Endothelial cell of umbilical vein (primary cell): ENCODE measurements at regions not wholly inside any gene's neighbourhood (a gene's known extent, or its start where the extent isn't known, plus 50 kb on each side); places are given as distances from the start of the nearest gene placed in this dataset.

Experiments
- BruUV-seq: library from RNA; stranded (reverse); fragments of 400-500 nt; replicated peaks from 2 replicates; lab custom pipeline; 2021; lab: Mats Ljungman, UMichigan
- CTCF ChIA-PET: fragments of 300-600, 350-600 bp; sonication (Branson Sonifier 250); formaldehyde crosslinking; loops from one replicate; lab custom pipeline; 2021; ENCODE audit warnings: antibody characterized with exemption, inconsistent platforms; lab: Charles Lee
- POLR2A ChIA-PET: fragments of 300-600, 350-600 bp; sonication (Branson Sonifier 250); formaldehyde crosslinking; loops from one replicate; lab custom pipeline; 2021; ENCODE audit warnings: antibody characterized with exemption, inconsistent platforms; lab: Charles Lee
- DNase-seq: peaks from one replicate; pipeline ENCODE4 v3.0.0-alpha.2; 2011; ENCODE audit warnings: low read depth, low spot score
- FAIRE-seq: peaks from 2 replicates; lab custom pipeline; 2011; peaks lifted over from hg19 to GRCh38; lab: Jason Lieb, UNC
- H2AFZ ChIP-seq: 2 replicates; pipeline ENCODE4 v1.6.0; 2012; ENCODE audit warnings: low read depth, low read length, control low read depth, inconsistent platforms
- H3K27ac ChIP-seq: 2 replicates; pipeline ENCODE4 v1.5.1; 2011; ENCODE audit warnings: low read depth, mild to moderate bottlenecking, control low read depth, low read length, moderate library complexity; ENCODE audit not compliant: insufficient read depth
- H3K27me3 ChIP-seq, 2 experiments: 2 replicates each; pipeline versions ENCODE4 v1.6.0 to v1.6.1; 2011; ENCODE audit warnings: low read length in 2 of 2, mixed read lengths in 1 of 2; ENCODE audit not compliant: control insufficient read depth in 2 of 2, insufficient read depth in 2 of 2
- H3K36me3 ChIP-seq, 2 experiments: 2 replicates in 1 of 2; 3 replicates in 1 of 2; pipeline ENCODE4 v1.5.1; 2011; ENCODE audit warnings: low read length in 2 of 2, mild to moderate bottlenecking in 1 of 2, moderate library complexity in 1 of 2; ENCODE audit not compliant: control insufficient read depth in 2 of 2, insufficient read depth in 2 of 2; ENCODE audit errors: extremely low read depth in 1 of 2
- H3K4me1 ChIP-seq: 3 replicates; pipeline ENCODE4 v1.5.1; 2011; ENCODE audit warnings: mild to moderate bottlenecking, low read length; ENCODE audit not compliant: control insufficient read depth, insufficient read depth; ENCODE audit errors: extremely low read depth
- H3K4me2 ChIP-seq: 2 replicates; pipeline ENCODE4 v1.6.1; 2011; ENCODE audit warnings: low read length, control low read depth, mixed read lengths; ENCODE audit not compliant: insufficient read depth
- H3K4me3 ChIP-seq, 3 experiments: fragments of 200-600 bp in 1 of 3; sonication (generic), shearing (Covaris generic) in 1 of 3; replicated peaks in 1 of 3; 2 replicates each; pipeline ENCODE4 v1.5.1; 2011 to 2016; ENCODE audit warnings: control low read depth in 3 of 3, low read length in 3 of 3, mild to moderate bottlenecking in 2 of 3, inconsistent platforms in 1 of 3, low read depth in 1 of 3, moderate library complexity in 1 of 3; ENCODE audit not compliant: insufficient read depth in 1 of 3
- H3K79me2 ChIP-seq: 2 replicates; pipeline ENCODE4 v1.6.0; 2012; ENCODE audit warnings: low read length, inconsistent platforms; ENCODE audit not compliant: control insufficient read depth, insufficient read depth
- H3K9ac ChIP-seq: replicated peaks from 2 replicates; pipeline ENCODE3; 2011; ENCODE audit warnings: low read length, control low read depth; ENCODE audit not compliant: insufficient read depth; ENCODE audit errors: extremely low read depth
- H3K9me1 ChIP-seq: replicated peaks from 3 replicates; pipeline ENCODE4 v1.6.0; 2011; ENCODE audit warnings: mild to moderate bottlenecking, low read length; ENCODE audit not compliant: control insufficient read depth, insufficient read depth; ENCODE audit errors: extremely low read depth
- H3K9me3 ChIP-seq: replicated peaks from 2 replicates; pipeline ENCODE4 v1.5.1; 2012; ENCODE audit warnings: low read length, inconsistent platforms; ENCODE audit not compliant: control insufficient read depth, insufficient read depth
- H4K20me1 ChIP-seq: replicated peaks from 2 replicates; pipeline ENCODE3; 2011; ENCODE audit warnings: mild to moderate bottlenecking, low read length; ENCODE audit not compliant: control insufficient read depth, insufficient read depth; ENCODE audit errors: extremely low read depth
- CTCF ChIP-seq, 2 donors: IDR thresholded peaks; 1 replicate in 1 of 2; 2 replicates in 1 of 2; pipeline ENCODE4 v1.5.1; 2011; ENCODE audit warnings: low read length in 2 of 2, mild to moderate bottlenecking in 2 of 2, moderate library complexity in 2 of 2, control low read depth in 1 of 2, inconsistent platforms in 1 of 2, low read depth in 1 of 2; ENCODE audit not compliant: insufficient read depth in 1 of 2; ENCODE audit errors: extremely low read depth in 1 of 2
- EZH2 ChIP-seq: IDR thresholded peaks from 2 replicates; pipeline ENCODE4 v1.6.1; 2012; ENCODE audit warnings: borderline replicate concordance, low read depth, mild to moderate bottlenecking, moderate library complexity, low read length, inconsistent platforms; ENCODE audit not compliant: severe bottlenecking
- FOS ChIP-seq: IDR thresholded peaks from 2 replicates; pipeline ENCODE4 v1.6.1; 2011; ENCODE audit warnings: mild to moderate bottlenecking, low read length, moderate library complexity, borderline replicate concordance; ENCODE audit not compliant: insufficient read depth
- GATA2 ChIP-seq: IDR thresholded peaks from 2 replicates; pipeline ENCODE4 v1.7.0; 2011; ENCODE audit warnings: low read depth, mild to moderate bottlenecking, moderate library complexity, mixed read lengths, low read length; ENCODE audit not compliant: insufficient read length, insufficient read depth
- JUN ChIP-seq: IDR thresholded peaks from 2 replicates; pipeline ENCODE4 v1.6.1; 2011; ENCODE audit warnings: borderline replicate concordance, low read depth; ENCODE audit not compliant: insufficient read length, insufficient read depth
- MAX ChIP-seq: IDR thresholded peaks from 2 replicates; pipeline ENCODE4 v1.6.1; 2011; ENCODE audit not compliant: insufficient read depth, insufficient read length
- MYC ChIP-seq: IDR thresholded peaks from one replicate; pipeline ENCODE4 v1.6.1; 2011; ENCODE audit warnings: mild to moderate bottlenecking, low read depth, low read length
- POLR2A ChIP-seq: IDR thresholded peaks from 2 replicates; pipeline ENCODE4 v1.6.1; 2012; ENCODE audit warnings: low read depth, mild to moderate bottlenecking, control low read depth, low read length
- POLR2AphosphoS5 ChIP-seq: IDR thresholded peaks from 2 replicates; pipeline ENCODE4 v1.6.1; 2012; ENCODE audit warnings: low read depth, mild to moderate bottlenecking, control low read depth, low read length, moderate library complexity; ENCODE audit not compliant: insufficient read depth
- dilution Hi-C: fragments of 300-500 bp; cut with MboI; formaldehyde crosslinking; loops from one replicate; pipeline ENCODE4 v1.15.0; 2019; ENCODE audit warnings: low sequenced_read_pairs; ENCODE audit not compliant: extremely low pct_ligation_motif_present
- intact Hi-C: fragments of 100-400 bp; cut with micrococcal nuclease; formaldehyde crosslinking; loops from one replicate; pipeline ENCODE4 v1.10.0; 2022

- Histone ChIP-seq H3K9ac (no peak overlapping the region), H2AFZ (no peak overlapping the region), H3K27ac (no peak overlapping the region), H3K79me2 (no peaks in the 10 kb centered on the region), H3K4me3 (no peak overlapping the region), H3K4me2 (no peak overlapping the region), H3K9me3 (no peaks in the 10 kb centered on the region), H4K20me1 (no peaks in the 10 kb centered on the region), H3K9me1 (no peaks in the 10 kb centered on the region), H3K4me1 (no peaks in the 10 kb centered on the region), H3K36me3 (no peaks in the 10 kb centered on the region), H3K27me3 (no peaks in the 10 kb centered on the region)
- ChIA-PET CTCF (no interaction called here), POLR2A (no interaction called here)
- dilution Hi-C loops (no loop called here), intact Hi-C loops (no loop called here)
- BruUV-seq: no TSS peak
- no peak for DNase-seq
- FAIRE-seq: no peak
- no peak for TF ChIP-seq FOS
- no peak for TF ChIP-seq POLR2A
- TF ChIP-seq JUN: no peak
- TF ChIP-seq GATA2: no peak
- TF ChIP-seq EZH2: no peak
Observed at GRCh38 chr2:52074130-52074719, 1042.3 kb upstream of the NRXN1 start.

DNA sequence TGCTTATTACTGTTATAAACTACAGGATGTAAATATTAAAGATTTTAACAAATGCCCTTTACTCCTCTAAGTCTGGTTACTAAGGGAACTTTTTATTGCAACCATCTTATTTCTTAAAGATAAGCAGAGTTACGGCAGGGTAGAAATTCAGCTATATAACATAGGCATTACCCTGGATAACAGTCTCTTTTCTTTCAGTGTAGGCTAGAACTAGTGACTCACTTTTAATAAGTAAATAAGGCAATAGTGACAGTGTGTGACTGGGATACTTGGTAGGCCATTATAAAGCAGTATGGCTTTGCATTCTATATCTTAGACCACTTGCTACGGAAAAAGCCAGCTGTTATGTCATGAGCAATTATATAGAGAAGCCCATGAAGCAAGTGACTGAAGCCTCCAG lies 1041.0 kb upstream of the NRXN1 start:
- Histone ChIP-seq H3K4me3 (no peak overlapping the region), H3K9ac (no peak overlapping the region), H2AFZ (no peak overlapping the region), H3K79me2 (no peaks in the 10 kb centered on the region), H3K36me3 (no peaks in the 10 kb centered on the region), H4K20me1 (no peaks in the 10 kb centered on the region), H3K9me1 (no peaks in the 10 kb centered on the region), H3K4me2 (no peak overlapping the region), H3K27me3 (no peaks in the 10 kb centered on the region), H3K9me3 (no peaks in the 10 kb centered on the region), H3K4me1 (no peaks in the 10 kb centered on the region), H3K27ac (no peak overlapping the region)
- ChIA-PET CTCF (no interaction called here), POLR2A (no interaction called here)
- TF ChIP-seq CTCF (IDR thresholded peaks at IDR 0.05; ENCODE audit: extremely low read depth in 1 of 2, insufficient read depth in 1 of 2, low read depth in 1 of 2, low read length in 2 of 2) (no peak), MYC (no peak), POLR2AphosphoS5 (no peak), GATA2 (no peak), MAX (no peak), JUN (no peak), EZH2 (no peak), FOS (no peak), POLR2A (no peak)
- no TSS peak for BruUV-seq
- no peak for FAIRE-seq
- no peak for DNase-seq
- intact Hi-C loops: no loop called here
- dilution Hi-C loops: no loop called here
